ENCODE measurements at regions not wholly inside any gene's neighbourhood (a gene's known extent, or its start where the extent isn't known, plus 50 kb on each side); places are given as distances from the start of the nearest gene placed in this dataset.

DNA sequence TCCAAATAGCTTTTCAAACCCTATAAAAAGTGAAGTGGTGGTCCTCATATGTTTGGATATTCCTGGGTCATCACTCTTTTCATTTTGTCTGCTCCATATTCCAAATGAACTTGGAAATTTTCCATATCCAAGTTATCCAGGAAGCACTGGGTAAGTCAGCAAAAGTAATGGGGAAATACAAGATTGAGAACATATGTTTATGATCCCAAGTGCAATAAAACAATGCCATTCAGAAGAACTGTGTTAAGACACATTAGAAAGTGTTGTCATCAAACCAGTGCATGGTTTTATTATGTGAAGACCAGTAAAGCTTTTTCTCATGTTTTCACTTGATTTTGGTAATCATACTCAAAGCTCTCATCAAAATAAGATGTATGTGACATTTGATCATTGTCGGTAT lies 363.4 kb downstream of the RPRM start:
- TF ChIP-seq CTCF (IDR thresholded peaks at IDR 0.05; ENCODE audit: insufficient read depth, low read length, poor library complexity, severe bottlenecking) (no peak), EZH2phosphoT487 (conservative IDR thresholded peaks at IDR 0.05; ENCODE audit: low read length) (no peak)

Measured in SU-DHL-6 (cell line).